ENCODE measurements at regions not wholly inside any gene's neighbourhood (a gene's known extent, or its start where the extent isn't known, plus 50 kb on each side); places are given as distances from the start of the nearest gene placed in this dataset.

DNA sequence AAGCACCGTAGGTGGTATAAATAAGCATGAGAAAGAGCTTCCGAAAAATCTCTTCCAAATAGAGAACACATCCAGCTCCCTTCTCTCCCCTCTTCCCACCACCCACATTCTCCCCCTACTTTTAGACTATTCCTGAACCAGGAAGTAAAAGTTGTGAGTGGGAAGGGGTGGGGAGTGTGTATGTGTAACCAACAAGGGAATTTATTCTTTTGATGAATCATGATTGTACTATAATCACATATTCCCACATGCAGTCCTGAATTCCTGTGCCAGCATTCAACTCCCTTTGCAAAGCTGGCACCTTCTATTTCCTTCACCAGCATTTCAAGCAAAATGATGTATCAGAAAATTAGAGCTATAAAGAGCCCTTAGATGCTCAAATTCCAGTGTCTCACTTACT lies 230.6 kb upstream of the CHRM2 start:
- in situ Hi-C loops (cut with HindIII; ENCODE audit: low pct_unique_long_range_greater_than_20kb, low sequenced_read_pairs) (no loop called here), intact Hi-C loops (cut with micrococcal nuclease; ENCODE audit: unreplicated experiment) (no loop called here)
- H3K36me3 ChIP-seq (ENCODE audit: control insufficient read depth, insufficient read depth, low read length), result no peaks in the 10 kb centered on the region
- no peaks in the 10 kb centered on the region for H3K9me3 ChIP-seq (ENCODE audit: control insufficient read depth, insufficient read depth, low read depth, low read length)
- H3K27ac ChIP-seq (ENCODE audit: low read length), result no peak overlapping the region
- no peak overlapping the region for H3K4me3 ChIP-seq (ENCODE audit: low read depth in 2 of 2, low read length in 2 of 2)
- H3K27me3 ChIP-seq (ENCODE audit: control insufficient read depth, insufficient read depth, low read length), result no peaks in the 10 kb centered on the region
- CTCF ChIA-PET, result no interaction called here
- no peaks in the 10 kb centered on the region for H3K4me1 ChIP-seq (ENCODE audit: control insufficient read depth, insufficient read depth, low read length)
- BruUV-seq (replicated peaks), result no TSS peak
- DNase-seq (ENCODE audit: low read depth, low spot score) (no peak), ATAC-seq (no peak)
- POLR2A ChIA-PET, result no interaction called here
- no peak for TF ChIP-seq REST (IDR thresholded peaks at IDR 0.05; ENCODE audit: insufficient read depth in 1 of 2, low read depth in 2 of 2, low read length in 1 of 2)

DNA sequence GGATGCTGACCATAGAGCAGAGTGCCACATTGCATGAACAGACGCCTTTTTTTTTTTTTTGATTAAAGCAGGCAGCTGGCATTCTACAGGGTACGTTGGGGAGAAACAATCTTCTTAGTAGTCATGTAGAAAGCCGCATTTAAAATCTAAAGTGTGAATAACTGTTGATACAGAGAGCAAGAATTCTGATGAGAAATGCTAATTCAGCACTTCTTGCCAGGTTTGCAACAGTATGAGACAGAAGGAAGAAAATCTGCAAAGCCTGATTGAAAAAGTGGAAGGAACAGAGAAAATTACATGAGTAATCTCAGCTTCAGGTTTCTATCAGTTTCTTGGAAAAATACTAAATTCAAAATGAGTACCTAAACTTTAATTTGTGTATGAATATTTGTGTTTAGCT lies 232.7 kb upstream of the CHRM2 start:
- Histone ChIP-seq H3K9me3 (ENCODE audit: control insufficient read depth, insufficient read depth, low read depth, low read length) (no peaks in the 10 kb centered on the region), H3K4me1 (ENCODE audit: control insufficient read depth, insufficient read depth, low read length) (no peaks in the 10 kb centered on the region), H3K36me3 (ENCODE audit: control insufficient read depth, insufficient read depth, low read length) (no peaks in the 10 kb centered on the region), H3K4me3 (ENCODE audit: low read depth in 2 of 2, low read length in 2 of 2) (no peak overlapping the region), H3K27me3 (ENCODE audit: control insufficient read depth, insufficient read depth, low read length) (no peaks in the 10 kb centered on the region), H3K27ac (ENCODE audit: low read length) (no peak overlapping the region)
- TF ChIP-seq REST (IDR thresholded peaks at IDR 0.05; ENCODE audit: insufficient read depth in 1 of 2, low read depth in 2 of 2, low read length in 1 of 2), result no peak
- TF ChIP-seq SIN3A (IDR thresholded peaks at IDR 0.05; ENCODE audit: borderline replicate concordance, insufficient read depth, low read depth, low read length), result no peak
- no peak for TF ChIP-seq POLR2AphosphoS5 (IDR thresholded peaks at IDR 0.05; ENCODE audit: low read depth, low read length)
- TF ChIP-seq TCF7L2 (IDR thresholded peaks at IDR 0.05; ENCODE audit: low read depth, low read length), result no peak
- TF ChIP-seq, protein P1, sequence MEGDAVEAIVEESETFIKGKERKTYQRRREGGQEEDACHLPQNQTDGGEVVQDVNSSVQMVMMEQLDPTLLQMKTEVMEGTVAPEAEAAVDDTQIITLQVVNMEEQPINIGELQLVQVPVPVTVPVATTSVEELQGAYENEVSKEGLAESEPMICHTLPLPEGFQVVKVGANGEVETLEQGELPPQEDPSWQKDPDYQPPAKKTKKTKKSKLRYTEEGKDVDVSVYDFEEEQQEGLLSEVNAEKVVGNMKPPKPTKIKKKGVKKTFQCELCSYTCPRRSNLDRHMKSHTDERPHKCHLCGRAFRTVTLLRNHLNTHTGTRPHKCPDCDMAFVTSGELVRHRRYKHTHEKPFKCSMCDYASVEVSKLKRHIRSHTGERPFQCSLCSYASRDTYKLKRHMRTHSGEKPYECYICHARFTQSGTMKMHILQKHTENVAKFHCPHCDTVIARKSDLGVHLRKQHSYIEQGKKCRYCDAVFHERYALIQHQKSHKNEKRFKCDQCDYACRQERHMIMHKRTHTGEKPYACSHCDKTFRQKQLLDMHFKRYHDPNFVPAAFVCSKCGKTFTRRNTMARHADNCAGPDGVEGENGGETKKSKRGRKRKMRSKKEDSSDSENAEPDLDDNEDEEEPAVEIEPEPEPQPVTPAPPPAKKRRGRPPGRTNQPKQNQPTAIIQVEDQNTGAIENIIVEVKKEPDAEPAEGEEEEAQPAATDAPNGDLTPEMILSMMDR (IDR thresholded peaks at IDR 0.05), result no peak
- intact Hi-C loops (cut with micrococcal nuclease; ENCODE audit: unreplicated experiment) (no loop called here), in situ Hi-C loops (cut with HindIII; ENCODE audit: low pct_unique_long_range_greater_than_20kb, low sequenced_read_pairs) (no loop called here)
- CTCF ChIA-PET, result no interaction called here
- ATAC-seq (no peak), DNase-seq (ENCODE audit: low read depth, low spot score) (no peak)
- BruUV-seq (replicated peaks), result no TSS peak
- POLR2A ChIA-PET, result no interaction called here

Data from Panc1 (cell line).